ENCODE measurements at regions not wholly inside any gene's neighbourhood (a gene's known extent, or its start where the extent isn't known, plus 50 kb on each side); places are given as distances from the start of the nearest gene placed in this dataset.

- no peak for TF ChIP-seq RAD21 (IDR thresholded peaks at IDR 0.05; ENCODE audit: low read length)
These were observed 1097.1 kb upstream of the SLC39A10 start (continued) for GRCh38 chr2:194559964-194560363.

GRCh38 chr2:194559523-194559922, 1097.5 kb upstream of the SLC39A10 start:
- TF ChIP-seq RFX5 (IDR thresholded peaks at IDR 0.05; ENCODE audit: low read length) (no peak), RXRA (IDR thresholded peaks at IDR 0.05; ENCODE audit: borderline replicate concordance, low read depth) (no peak), MXI1 (IDR thresholded peaks at IDR 0.05; ENCODE audit: low read depth, low read length) (no peak), TAF1 (IDR thresholded peaks at IDR 0.05; ENCODE audit: borderline replicate concordance, low read depth, low read length) (no peak), RAD21 (IDR thresholded peaks at IDR 0.05; ENCODE audit: low read length) (no peak), USF2 (IDR thresholded peaks at IDR 0.05; ENCODE audit: borderline replicate concordance, low read depth, low read length) (no peak), FOSL2 (IDR thresholded peaks at IDR 0.05; ENCODE audit: borderline replicate concordance, low read depth) (no peak), EP300 (IDR thresholded peaks at IDR 0.05; ENCODE audit: borderline replicate concordance in 1 of 2, low read depth in 1 of 2, low read length in 1 of 2) (no peak), TEAD4 (IDR thresholded peaks at IDR 0.05; ENCODE audit: borderline replicate concordance, insufficient read depth) (no peak), JUND (IDR thresholded peaks at IDR 0.05) (no peak), GABPA (IDR thresholded peaks at IDR 0.05; ENCODE audit: low read depth) (no peak), YY1 (IDR thresholded peaks at IDR 0.05; ENCODE audit: low read depth) (no peak), CHD2 (IDR thresholded peaks at IDR 0.05; ENCODE audit: low read length, partially characterized antibody) (no peak), ELF1 (IDR thresholded peaks at IDR 0.05) (no peak), ZBTB33 (IDR thresholded peaks at IDR 0.05; ENCODE audit: borderline replicate concordance, low read depth) (no peak), EZH2phosphoT487 (IDR thresholded peaks at IDR 0.05; ENCODE audit: borderline replicate concordance, low read depth) (no peak), POLR2AphosphoS5 (IDR thresholded peaks at IDR 0.05; ENCODE audit: low read depth, low read length) (no peak), CTCF (IDR thresholded peaks at IDR 0.05) (no peak), REST (IDR thresholded peaks at IDR 0.05; ENCODE audit: low read depth, low read length) (no peak)
- Histone ChIP-seq H3F3A (replicated peaks; ENCODE audit: insufficient read depth) (no peaks in the 10 kb centered on the region), H3K27me3 (ENCODE audit: insufficient read depth) (no peaks in the 10 kb centered on the region), H3K4me1 (ENCODE audit: control insufficient read depth in 1 of 2, insufficient read depth in 2 of 2, low read depth in 1 of 2, low read length in 1 of 2) (no peaks in the 10 kb centered on the region), H4K20me1 (ENCODE audit: insufficient read depth) (no peaks in the 10 kb centered on the region), H3K4me2 (no peak overlapping the region), H2AFZ (ENCODE audit: low read depth) (no peak overlapping the region), H3K9me3 (no peaks in the 10 kb centered on the region), H3K9ac (no peak overlapping the region), H3K79me2 (ENCODE audit: insufficient read depth) (no peaks in the 10 kb centered on the region), H3K4me3 (ENCODE audit: low read depth in 2 of 2, low read length in 1 of 2) (no peak overlapping the region), H3K9me2 (no peaks in the 10 kb centered on the region), H3K36me3 (replicated peaks in 1 of 2; ENCODE audit: control insufficient read depth in 1 of 2, insufficient read depth in 2 of 2, low read length in 1 of 2) (no peaks in the 10 kb centered on the region), H3K27ac (ENCODE audit: low read depth in 2 of 2, low read length in 1 of 2) (no peak overlapping the region)
- CTCF ChIA-PET: interaction anchor here (1.5 kb wide), 1 partner anchor 13 kb away, joined by 3 read pairs; no protein-coding TSS in a partner anchor
- DNase-seq: no peak
- WGBS (ENCODE audit: low lambda C conversion rate): 6% methylated on average over 4 of the region's 5 CpGs
- POLR2A ChIA-PET: no interaction called here
